GM12892 (cell line): ENCODE measurements at regions not wholly inside any gene's neighbourhood (a gene's known extent, or its start where the extent isn't known, plus 50 kb on each side); places are given as distances from the start of the nearest gene placed in this dataset.

Experiments
- POLR2A ChIP-seq: IDR thresholded peaks from 2 replicates; pipeline ENCODE4 v1.6.1; 2011; ENCODE audit warnings: low read depth, low read length, control low read depth
- POLR2AphosphoS5 ChIP-seq: IDR thresholded peaks from 2 replicates; pipeline ENCODE4 v1.6.1; 2011; ENCODE audit warnings: low read depth, low read length, control low read depth
- TAF1 ChIP-seq: IDR thresholded peaks from 2 replicates; pipeline ENCODE4 v1.6.1; 2011; ENCODE audit warnings: low read depth, mild to moderate bottlenecking, control low read depth, low read length, borderline replicate concordance

GRCh38 chr2:88930659-88931058 lies 239.2 kb downstream of the RPIA start:
- TF ChIP-seq POLR2A: no peak
- no peak for TF ChIP-seq POLR2AphosphoS5
- no peak for TF ChIP-seq TAF1
